GM12878 (cell line): ENCODE measurements at regions not wholly inside any gene's neighbourhood (a gene's known extent, or its start where the extent isn't known, plus 50 kb on each side); places are given as distances from the start of the nearest gene placed in this dataset.

ENCODE experiments used
- ATAC-seq: fragments of 200-7000 bp; cut with Tn5 transposase; 3 replicates; pipeline ENCODE4 v1.9.1; 2020; ENCODE audit warnings: mild to moderate bottlenecking, moderate library complexity
- BruUV-seq: library from RNA; stranded (reverse); fragments of 400-500 nt; replicated peaks from 2 replicates; lab custom pipeline; 2021; lab: Mats Ljungman, UMichigan
- CTCF ChIA-PET: fragments of 300-600 bp; sonication (Branson Sonifier 250); formaldehyde crosslinking; extraction: SDS; loops from one replicate; lab custom pipeline; 2021; ENCODE audit warnings: inconsistent platforms; lab: Yijun Ruan, JAX
- POLR2A ChIA-PET: fragments of 350-600 bp; formaldehyde crosslinking; extraction: SDS; loops from one replicate; lab custom pipeline; 2021; ENCODE audit warnings: inconsistent platforms; lab: Charles Lee
- RAD21 ChIA-PET: fragments of 300-600 bp; sonication (Branson Sonifier 250); formaldehyde crosslinking; loops from one replicate; lab custom pipeline; 2023; ENCODE audit warnings: antibody characterized with exemption; ENCODE audit not compliant: unreplicated experiment; lab: Charles Lee
- SMC1A ChIA-PET: fragments of 300-600 bp; sonication (Branson Sonifier 250); formaldehyde crosslinking; loops from one replicate; lab custom pipeline; 2023; ENCODE audit not compliant: unreplicated experiment, uncharacterized antibody; lab: Charles Lee
- DNase-seq: peaks from one replicate; pipeline ENCODE4 v3.0.0-alpha.2; 2011; ENCODE audit warnings: low read depth, low spot score
- FAIRE-seq: peaks from 3 replicates; lab custom pipeline; 2011; peaks lifted over from hg19 to GRCh38; lab: Jason Lieb, UNC
- H2AFZ ChIP-seq: 2 replicates; pipeline ENCODE4 v1.6.0; 2011; ENCODE audit warnings: low read depth, low read length, control low read depth; ENCODE audit not compliant: control insufficient read depth
- H3K27ac ChIP-seq: 2 replicates; pipeline ENCODE4 v1.5.1; 2011; ENCODE audit warnings: control low read depth; ENCODE audit not compliant: control insufficient read depth, insufficient read depth
- H3K27me3 ChIP-seq, 2 experiments: replicated peaks in 1 of 2; 2 replicates each; pipeline versions ENCODE4 v1.6.0 to v1.6.1; 2011; ENCODE audit warnings: low read length in 1 of 2; ENCODE audit not compliant: control insufficient read depth in 2 of 2, insufficient read depth in 2 of 2
- H3K36me3 ChIP-seq, 2 experiments: 2 replicates each; pipeline ENCODE4 v1.5.1; 2011; ENCODE audit warnings: low read length in 1 of 2; ENCODE audit not compliant: control insufficient read depth in 2 of 2, insufficient read depth in 2 of 2
- H3K4me1 ChIP-seq: 2 replicates; pipeline ENCODE4 v1.6.1; 2011; ENCODE audit warnings: mild to moderate bottlenecking, low read length, moderate library complexity, mixed read lengths; ENCODE audit not compliant: control insufficient read depth, insufficient read depth
- H3K4me2 ChIP-seq: 2 replicates; pipeline ENCODE4 v1.6.0; 2011; ENCODE audit warnings: control low read depth; ENCODE audit not compliant: control insufficient read depth, insufficient read depth
- H3K4me3 ChIP-seq: fragments of 200-600 bp; sonication (generic); 2 replicates; pipeline ENCODE4 v1.5.1; 2016
- H3K79me2 ChIP-seq: 2 replicates; pipeline ENCODE4 v1.6.0; 2011; ENCODE audit warnings: low read length; ENCODE audit not compliant: control insufficient read depth, insufficient read depth
- H3K9ac ChIP-seq: 2 replicates; pipeline ENCODE4 v1.8.0; 2011; ENCODE audit warnings: low read length, control low read depth, mixed read lengths; ENCODE audit not compliant: control insufficient read depth, insufficient read depth
- H3K9me3 ChIP-seq: replicated peaks from 3 replicates; pipeline ENCODE4 v1.5.1; 2011; ENCODE audit warnings: mild to moderate bottlenecking, low read length; ENCODE audit not compliant: control insufficient read depth, insufficient read depth
- H4K20me1 ChIP-seq: 2 replicates; pipeline ENCODE4 v1.6.0; 2011; ENCODE audit not compliant: control insufficient read depth, insufficient read depth
- ATF7 ChIP-seq: fragments of 450-650 bp; IDR thresholded peaks from 2 replicates; pipeline ENCODE4 v1.6.1; 2016; ENCODE audit warnings: low read depth, mild to moderate bottlenecking
- CREM ChIP-seq: IDR thresholded peaks from 2 replicates; pipeline ENCODE4 v1.6.1; 2014; ENCODE audit warnings: antibody characterized with exemption, low read depth
- FOXM1 ChIP-seq: IDR thresholded peaks from 2 replicates; pipeline ENCODE4 v1.6.1; 2012; ENCODE audit warnings: low read depth, mild to moderate bottlenecking, inconsistent platforms, low read length, moderate library complexity
- HDAC2 ChIP-seq: fragments of 200-600 bp; sonication (generic); IDR thresholded peaks from 2 replicates; pipeline ENCODE4 v1.6.1; 2017
- IKZF1 ChIP-seq: fragments of 450-650 bp; conservative IDR thresholded peaks from 2 replicates; pipeline ENCODE4 v1.6.1; 2017; ENCODE audit warnings: antibody characterized with exemption, mild to moderate bottlenecking
- MYB ChIP-seq: fragments of 150-350 bp; IDR thresholded peaks from 2 replicates; pipeline ENCODE4 v1.6.1; 2014; ENCODE audit warnings: mild to moderate bottlenecking, low read depth, low read length, borderline replicate concordance
- NFIC ChIP-seq: IDR thresholded peaks from 2 replicates; pipeline ENCODE4 v1.6.1; 2012; ENCODE audit warnings: low read depth, mild to moderate bottlenecking, inconsistent platforms, low read length, moderate library complexity
- RAD21 ChIP-seq: IDR thresholded peaks from 2 replicates; pipeline ENCODE4 v1.6.1; 2011; ENCODE audit warnings: mild to moderate bottlenecking, low read depth, low read length, moderate library complexity; ENCODE audit not compliant: insufficient read depth
- RFX5 ChIP-seq: IDR thresholded peaks from 2 replicates; pipeline ENCODE4 v1.6.1; 2011; ENCODE audit warnings: low read depth, low read length, improper control_type of control experiment
- STAT1 ChIP-seq: fragments of 450-650 bp; conservative IDR thresholded peaks from 2 replicates; pipeline ENCODE4 v1.6.1; 2014; ENCODE audit warnings: antibody characterized with exemption, mild to moderate bottlenecking
- SUZ12 ChIP-seq: fragments of 200-600 bp; sonication (generic); IDR thresholded peaks from one replicate; pipeline ENCODE4 v1.6.1; 2018; ENCODE audit warnings: antibody characterized with exemption, mild to moderate bottlenecking; ENCODE audit not compliant: unreplicated experiment
- ZNF384 ChIP-seq: IDR thresholded peaks from 2 replicates; pipeline ENCODE4 v1.6.1; 2012; ENCODE audit warnings: low read depth, mild to moderate bottlenecking, low read length, improper control_type of control experiment, borderline replicate concordance
- WGBS: methylation state at CpG from one replicate; pipeline ENCODE4 v1.1.6; 2016; ENCODE audit warnings: low lambda C conversion rate; ENCODE audit not compliant: insufficient replicate concordance, insufficient coverage; ENCODE audit errors: missing lambda C conversion rate; 5-methylcytosine and 5-hydroxymethylcytosine counted together
- in situ Hi-C: fragments of 300-500 bp; cut with MboI; formaldehyde crosslinking; loops from 9 replicates; pipeline ENCODE4 v1.14.3; 2018; ENCODE audit warnings: mixed read lengths
- intact Hi-C: fragments of 100-400 bp; cut with micrococcal nuclease; formaldehyde crosslinking; loops from one replicate; pipeline ENCODE4 v1.14.2; 2022; ENCODE audit not compliant: unreplicated experiment
- TF ChIP-seq, protein P1 (sequence below): fragments of 450-650 bp; IDR thresholded peaks from 2 replicates; pipeline ENCODE4 v1.6.1; 2016; ENCODE audit warnings: mild to moderate bottlenecking
- TF ChIP-seq, protein P2 (sequence below): fragments of 450-650 bp; IDR thresholded peaks from 2 replicates; pipeline ENCODE4 v1.6.1; 2018; ENCODE audit warnings: borderline replicate concordance, mild to moderate bottlenecking; ENCODE audit not compliant: partially characterized antibody
- TF ChIP-seq, protein P3 (sequence below): IDR thresholded peaks from 2 replicates; pipeline ENCODE4 v1.6.1; 2011; ENCODE audit warnings: mild to moderate bottlenecking, low read depth, low read length, moderate library complexity; ENCODE audit not compliant: insufficient replicate concordance

DNA sequence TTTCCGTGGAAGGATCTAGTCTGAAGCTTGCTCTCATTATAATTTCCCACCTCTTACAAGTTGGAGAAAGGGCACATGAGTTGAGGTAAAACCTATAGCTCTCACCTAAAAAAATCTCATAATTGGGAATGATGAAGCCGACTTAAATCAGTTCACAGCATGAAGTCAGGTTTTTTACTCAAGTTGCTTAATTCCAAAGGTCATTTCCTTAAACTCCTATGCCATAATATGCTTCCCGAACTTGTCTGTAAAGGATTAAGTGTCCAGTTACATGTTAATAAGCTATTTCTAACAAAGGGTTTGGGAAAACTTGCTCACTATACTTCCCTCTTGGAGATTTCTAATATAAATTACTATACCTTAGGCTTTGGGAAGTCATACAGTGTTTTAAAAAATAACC, 481.2 kb downstream of the NUP35 start:
- H3K4me2 ChIP-seq = no peak overlapping the region
- no peak for FAIRE-seq
- no peaks in the 10 kb centered on the region for H3K4me1 ChIP-seq
- CTCF ChIA-PET = no interaction called here
- H3K27ac ChIP-seq = no peak overlapping the region
- whole genome bisulfite sequencing = 6% methylated on average over 3 of the region's 3 CpGs
- RAD21 ChIA-PET = interaction anchor here (1.9 kb wide), 1 partner anchor 357 kb away, joined by 5 read pairs; no protein-coding TSS in a partner anchor
- H3K27me3 ChIP-seq = no peaks in the 10 kb centered on the region
- no peak overlapping the region for H2AFZ ChIP-seq
- intact Hi-C loops = no loop called here
- POLR2A ChIA-PET = no interaction called here
- H3K4me3 ChIP-seq = no peak overlapping the region
- DNase-seq = no peak
- no peak for ATAC-seq
- no peaks in the 10 kb centered on the region for H3K79me2 ChIP-seq
- H3K9me3 ChIP-seq = no peaks in the 10 kb centered on the region
- H3K36me3 ChIP-seq = no peaks in the 10 kb centered on the region
- SMC1A ChIA-PET = interaction anchor here (0.6 to 1.0 kb wide), 4 partner anchors 10 to 1028 kb away, joined by 3 to 4 read pairs (median 3); no protein-coding TSS in a partner anchor
- H3K9ac ChIP-seq = no peak overlapping the region
- in situ Hi-C loops = no loop called here
- H4K20me1 ChIP-seq = no peaks in the 10 kb centered on the region
- TF ChIP-seq NFIC (no peak), STAT1 (no peak), SUZ12 (no peak), FOXM1 (no peak), ZNF384 (no peak), RAD21 (no peak), CREM (no peak), MYB (no peak), IKZF1 (no peak), HDAC2 (no peak), ATF7 (no peak), RFX5 (no peak)
- TF ChIP-seq, protein P1, sequence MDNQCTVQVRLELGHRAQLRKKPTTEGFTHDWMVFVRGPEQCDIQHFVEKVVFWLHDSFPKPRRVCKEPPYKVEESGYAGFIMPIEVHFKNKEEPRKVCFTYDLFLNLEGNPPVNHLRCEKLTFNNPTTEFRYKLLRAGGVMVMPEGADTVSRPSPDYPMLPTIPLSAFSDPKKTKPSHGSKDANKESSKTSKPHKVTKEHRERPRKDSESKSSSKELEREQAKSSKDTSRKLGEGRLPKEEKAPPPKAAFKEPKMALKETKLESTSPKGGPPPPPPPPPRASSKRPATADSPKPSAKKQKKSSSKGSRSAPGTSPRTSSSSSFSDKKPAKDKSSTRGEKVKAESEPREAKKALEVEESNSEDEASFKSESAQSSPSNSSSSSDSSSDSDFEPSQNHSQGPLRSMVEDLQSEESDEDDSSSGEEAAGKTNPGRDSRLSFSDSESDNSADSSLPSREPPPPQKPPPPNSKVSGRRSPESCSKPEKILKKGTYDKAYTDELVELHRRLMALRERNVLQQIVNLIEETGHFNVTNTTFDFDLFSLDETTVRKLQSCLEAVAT = no peak
- TF ChIP-seq, protein P2, sequence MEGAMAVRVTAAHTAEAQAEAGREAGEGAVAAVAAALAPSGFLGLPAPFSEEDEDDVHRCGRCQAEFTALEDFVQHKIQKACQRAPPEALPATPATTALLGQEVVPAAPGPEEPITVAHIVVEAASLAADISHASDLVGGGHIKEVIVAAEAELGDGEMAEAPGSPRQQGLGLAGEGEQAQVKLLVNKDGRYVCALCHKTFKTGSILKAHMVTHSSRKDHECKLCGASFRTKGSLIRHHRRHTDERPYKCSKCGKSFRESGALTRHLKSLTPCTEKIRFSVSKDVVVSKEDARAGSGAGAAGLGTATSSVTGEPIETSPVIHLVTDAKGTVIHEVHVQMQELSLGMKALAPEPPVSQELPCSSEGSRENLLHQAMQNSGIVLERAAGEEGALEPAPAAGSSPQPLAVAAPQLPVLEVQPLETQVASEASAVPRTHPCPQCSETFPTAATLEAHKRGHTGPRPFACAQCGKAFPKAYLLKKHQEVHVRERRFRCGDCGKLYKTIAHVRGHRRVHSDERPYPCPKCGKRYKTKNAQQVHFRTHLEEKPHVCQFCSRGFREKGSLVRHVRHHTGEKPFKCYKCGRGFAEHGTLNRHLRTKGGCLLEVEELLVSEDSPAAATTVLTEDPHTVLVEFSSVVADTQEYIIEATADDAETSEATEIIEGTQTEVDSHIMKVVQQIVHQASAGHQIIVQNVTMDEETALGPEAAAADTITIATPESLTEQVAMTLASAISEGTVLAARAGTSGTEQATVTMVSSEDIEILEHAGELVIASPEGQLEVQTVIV = no peak
- TF ChIP-seq, protein P3, sequence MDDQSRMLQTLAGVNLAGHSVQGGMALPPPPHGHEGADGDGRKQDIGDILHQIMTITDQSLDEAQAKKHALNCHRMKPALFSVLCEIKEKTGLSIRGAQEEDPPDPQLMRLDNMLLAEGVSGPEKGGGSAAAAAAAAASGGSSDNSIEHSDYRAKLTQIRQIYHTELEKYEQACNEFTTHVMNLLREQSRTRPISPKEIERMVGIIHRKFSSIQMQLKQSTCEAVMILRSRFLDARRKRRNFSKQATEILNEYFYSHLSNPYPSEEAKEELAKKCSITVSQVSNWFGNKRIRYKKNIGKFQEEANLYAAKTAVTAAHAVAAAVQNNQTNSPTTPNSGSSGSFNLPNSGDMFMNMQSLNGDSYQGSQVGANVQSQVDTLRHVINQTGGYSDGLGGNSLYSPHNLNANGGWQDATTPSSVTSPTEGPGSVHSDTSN = no peak
- BruUV-seq = no TSS peak
